ENCODE measurements at regions not wholly inside any gene's neighbourhood (a gene's known extent, or its start where the extent isn't known, plus 50 kb on each side); places are given as distances from the start of the nearest gene placed in this dataset.
"Not testable (repeated sequence)": the region's sequence is repeated elsewhere in the genome, so short reads cannot be mapped to it uniquely, and the experiment has no call there.

DNA sequence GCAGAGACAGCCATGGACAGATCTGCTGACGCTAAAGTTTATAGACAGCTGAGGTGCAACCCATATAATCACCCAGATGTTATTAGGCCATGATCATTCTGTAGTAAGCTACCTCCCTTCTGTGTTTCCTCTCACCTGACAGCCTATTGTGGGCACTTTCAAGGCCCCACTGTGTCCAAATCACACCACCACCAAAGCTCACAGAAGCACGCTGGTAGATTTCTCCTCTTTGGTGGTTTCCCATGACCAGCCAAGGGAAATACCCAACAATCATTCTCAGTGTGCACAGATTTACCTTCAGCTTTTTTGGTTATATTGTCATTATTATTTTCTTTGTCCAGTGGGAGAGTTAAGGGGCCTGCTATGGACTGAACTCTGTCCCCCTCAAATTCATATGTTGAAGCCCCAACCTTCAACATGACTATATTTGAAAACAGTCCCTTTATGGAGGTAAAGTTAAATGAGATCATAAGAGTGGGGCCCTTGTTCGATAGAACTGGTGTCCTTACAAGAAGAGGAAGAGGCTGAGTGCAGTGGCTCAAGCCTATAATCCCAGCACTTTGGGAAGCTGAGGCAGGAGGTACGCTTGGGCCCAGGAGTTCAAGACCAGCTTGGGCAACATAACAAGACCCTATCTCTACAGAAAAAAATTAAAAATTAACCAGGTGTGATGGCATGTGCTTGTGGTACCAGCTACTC, 74.0 kb upstream of the MSH6 start:
- intact Hi-C loops (cut with DNase I), result no loop called here
- no peak for DNase-seq (ENCODE audit: extremely low spot score in 2 of 2)
- Histone ChIP-seq H3K9me3 (no peaks in the 10 kb centered on the region), H3K36me3 (no peaks in the 10 kb centered on the region), H3K4me3 (no peak overlapping the region), H3K27me3 (no peaks in the 10 kb centered on the region), H3K4me1 (no peaks in the 10 kb centered on the region), H3K27ac (no peak overlapping the region)
- TF ChIP-seq CTCF (IDR thresholded peaks at IDR 0.05), result no peak

GRCh38 chr2:47704287-47704686, 78.7 kb upstream of the MSH6 start:
- Histone ChIP-seq H3K4me1 (no peaks in the 10 kb centered on the region), H3K27me3 (no peaks in the 10 kb centered on the region), H3K27ac (no peak overlapping the region), H3K9me3 (no peaks in the 10 kb centered on the region), H3K4me3 (no peak overlapping the region), H3K36me3 (no peaks in the 10 kb centered on the region)
- no peak for TF ChIP-seq POLR2AphosphoS5 (IDR thresholded peaks at IDR 0.05; ENCODE audit: insufficient read depth in 1 of 2, low read depth in 1 of 2)
- no peak for TF ChIP-seq CTCF (IDR thresholded peaks at IDR 0.05)
- no peak for TF ChIP-seq POLR2A (IDR thresholded peaks at IDR 0.05)
- intact Hi-C loops (cut with DNase I), result no loop called here
- no peak for DNase-seq (ENCODE audit: extremely low spot score in 2 of 2)

GRCh38 chr2:47699533-47700215, 83.3 kb upstream of the MSH6 start:
- no peak overlapping the region for H3K4me3 ChIP-seq
- H3K4me1 ChIP-seq, result no peaks in the 10 kb centered on the region
- intact Hi-C loops (cut with DNase I), result no loop called here
- H3K27me3 ChIP-seq, result no peaks in the 10 kb centered on the region
- H3K36me3 ChIP-seq, result no peaks in the 10 kb centered on the region
- H3K9me3 ChIP-seq, result no peaks in the 10 kb centered on the region
- DNase-seq (ENCODE audit: extremely low spot score in 2 of 2), result no peak
- no peak overlapping the region for H3K27ac ChIP-seq
- TF ChIP-seq POLR2AphosphoS5 (IDR thresholded peaks at IDR 0.05; ENCODE audit: insufficient read depth in 1 of 2, low read depth in 1 of 2) (no peak), CTCF (IDR thresholded peaks at IDR 0.05) (no peak), POLR2A (IDR thresholded peaks at IDR 0.05) (no peak)

GRCh38 chr2:47698436-47698972, 84.4 kb upstream of the MSH6 start:
- DNase-seq (ENCODE audit: extremely low spot score in 2 of 2), result not testable (repeated sequence)

DNA sequence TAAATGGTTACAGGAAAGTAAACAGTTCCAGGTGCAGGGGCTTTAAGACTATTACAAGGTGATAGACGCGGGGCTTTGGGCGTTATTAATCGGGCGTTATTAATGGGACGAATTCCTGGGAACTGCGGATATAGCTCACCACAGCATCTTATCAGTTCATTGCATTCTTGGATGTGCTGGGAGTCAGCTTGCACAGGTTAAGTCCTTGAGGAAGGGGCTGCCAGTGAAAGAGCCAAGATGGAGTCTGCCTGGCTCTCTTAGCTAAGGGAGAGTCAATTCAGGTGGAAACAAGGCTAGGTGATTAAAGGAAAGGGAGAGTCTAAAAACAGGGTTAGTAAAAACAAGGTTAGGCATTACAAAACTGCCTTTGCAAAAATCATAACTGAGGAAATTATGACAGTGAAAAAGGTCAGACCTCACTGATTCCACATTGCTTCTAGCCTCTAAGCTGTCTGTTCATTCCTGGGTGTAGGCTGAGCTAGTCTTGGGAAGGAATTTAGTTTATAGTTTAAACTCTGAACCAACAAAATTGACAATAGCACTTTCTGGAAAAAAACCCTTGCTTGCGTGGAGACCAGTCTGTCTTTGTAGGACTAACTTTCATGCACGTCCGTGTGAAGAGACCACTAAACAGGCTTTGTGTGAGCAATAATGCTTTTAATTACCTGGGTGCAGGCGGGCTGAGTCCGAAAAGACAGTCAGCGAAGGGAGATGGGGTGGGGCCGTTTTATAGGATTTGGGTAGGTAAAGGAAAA, 85.1 kb upstream of the MSH6 start:
- intact Hi-C loops (cut with DNase I); H3K27me3 ChIP-seq: not testable (repeated sequence)

More at GRCh38 chr2:47698436-47698972, 84.4 kb upstream of the MSH6 start:
- H3K36me3 ChIP-seq; H3K27me3 ChIP-seq; H3K9me3 ChIP-seq; H3K27ac ChIP-seq; intact Hi-C loops (cut with DNase I); H3K4me1 ChIP-seq; H3K4me3 ChIP-seq: not testable (repeated sequence)

More for the DNA sequence above, 85.1 kb upstream of the MSH6 start:
- not testable (repeated sequence) for H3K4me1 ChIP-seq; H3K9me3 ChIP-seq; H3K4me3 ChIP-seq; DNase-seq (ENCODE audit: extremely low spot score in 2 of 2); H3K36me3 ChIP-seq; H3K27ac ChIP-seq

All from vagina (tissue), 2 donors.